ENCODE measurements at regions not wholly inside any gene's neighbourhood (a gene's known extent, or its start where the extent isn't known, plus 50 kb on each side); places are given as distances from the start of the nearest gene placed in this dataset.
"Not testable (repeated sequence)": the region's sequence is repeated elsewhere in the genome, so short reads cannot be mapped to it uniquely, and the experiment has no call there.

GRCh38 chr11:134501406-134502152 is 89.5 kb upstream of the B3GAT1 start:
- no peak for DNase-seq (ENCODE audit: low read depth in 2 of 2)

- DNase-seq (ENCODE audit: low read depth in 2 of 2) = no peak
Observed at GRCh38 chr11:134500621-134501020, 88.6 kb upstream of the B3GAT1 start.

- DNase-seq (ENCODE audit: low read depth in 2 of 2) = no peak
Observed at GRCh38 chr11:134499990-134500389, 87.9 kb upstream of the B3GAT1 start.

GRCh38 chr11:134498326-134499139 is 86.5 kb upstream of the B3GAT1 start:
- DNase-seq (ENCODE audit: low read depth in 2 of 2) = no peak

- DNase-seq (ENCODE audit: low read depth in 2 of 2) = no peak
Observed at GRCh38 chr11:134497586-134497985, 85.5 kb upstream of the B3GAT1 start.

- DNase-seq (ENCODE audit: low read depth in 2 of 2) = not testable (repeated sequence)
Observed at GRCh38 chr11:134496058-134496457, 84.0 kb upstream of the B3GAT1 start.

- DNase-seq (ENCODE audit: low read depth in 2 of 2) = not testable (repeated sequence)
Observed at GRCh38 chr11:134494395-134494794, 82.4 kb upstream of the B3GAT1 start.

- DNase-seq (ENCODE audit: low read depth in 2 of 2) = not testable (repeated sequence)
Observed at GRCh38 chr11:134492411-134492810, 80.4 kb upstream of the B3GAT1 start.

- no peak for DNase-seq (ENCODE audit: low read depth in 2 of 2)
Observed at GRCh38 chr11:134489728-134490127, 77.7 kb upstream of the B3GAT1 start.

GRCh38 chr11:134488913-134489312 is 76.9 kb upstream of the B3GAT1 start:
- DNase-seq (ENCODE audit: low read depth in 2 of 2) = no peak

- DNase-seq (ENCODE audit: low read depth in 2 of 2) = no peak
Observed at GRCh38 chr11:134488512-134488911, 76.5 kb upstream of the B3GAT1 start.

GRCh38 chr11:134487696-134488095 is 75.7 kb upstream of the B3GAT1 start:
- no peak for DNase-seq (ENCODE audit: low read depth in 2 of 2)

- DNase-seq (ENCODE audit: low read depth in 2 of 2) = no peak
Observed at GRCh38 chr11:134486704-134487103, 74.7 kb upstream of the B3GAT1 start.

GRCh38 chr11:134486106-134486505 is 74.1 kb upstream of the B3GAT1 start:
- DNase-seq (ENCODE audit: low read depth in 2 of 2) = no peak

- DNase-seq (ENCODE audit: low read depth in 2 of 2) = no peak
Observed at GRCh38 chr11:134485316-134485715, 73.3 kb upstream of the B3GAT1 start.

GRCh38 chr11:134483857-134484256 is 71.8 kb upstream of the B3GAT1 start:
- no peak for DNase-seq (ENCODE audit: low read depth in 2 of 2)

- DNase-seq (ENCODE audit: low read depth in 2 of 2) = no peak
Observed at GRCh38 chr11:134483291-134483690, 71.2 kb upstream of the B3GAT1 start.

GRCh38 chr11:134482865-134483264 is 70.8 kb upstream of the B3GAT1 start:
- DNase-seq (ENCODE audit: low read depth in 2 of 2) = no peak

GRCh38 chr11:134481933-134482527 is 70.0 kb upstream of the B3GAT1 start:
- no peak for DNase-seq (ENCODE audit: low read depth in 2 of 2)

GRCh38 chr11:134481135-134481534 is 69.1 kb upstream of the B3GAT1 start:
- DNase-seq (ENCODE audit: low read depth in 2 of 2) = no peak

- DNase-seq (ENCODE audit: low read depth in 2 of 2) = no peak
Observed at GRCh38 chr11:134480136-134480712, 68.2 kb upstream of the B3GAT1 start.
